Effector memory CD4-positive, alpha-beta T cell (primary cell): ENCODE measurements at regions not wholly inside any gene's neighbourhood (a gene's known extent, or its start where the extent isn't known, plus 50 kb on each side); places are given as distances from the start of the nearest gene placed in this dataset.

Experiments
- DNase-seq, 3 donors: peaks; one replicate each; pipeline ENCODE4 v3.0.0-alpha.2; 2020
- H3K27ac ChIP-seq: 2 replicates; pipeline ENCODE4 v1.7.0; 2013; ENCODE audit warnings: mild to moderate bottlenecking, low read length, moderate library complexity; ENCODE audit not compliant: insufficient read depth, poor library complexity, severe bottlenecking
- H3K27me3 ChIP-seq: replicated peaks from 2 replicates; pipeline ENCODE4 v1.7.0; 2013; ENCODE audit warnings: mild to moderate bottlenecking, low read length; ENCODE audit not compliant: insufficient read depth, control insufficient read depth, poor library complexity, severe bottlenecking
- H3K36me3 ChIP-seq: 2 replicates; pipeline ENCODE4 v1.7.0; 2013; ENCODE audit warnings: mild to moderate bottlenecking, low read length, moderate library complexity; ENCODE audit not compliant: control insufficient read depth, insufficient read depth
- H3K4me1 ChIP-seq: 2 replicates; pipeline ENCODE4 v1.7.0; 2013; ENCODE audit warnings: low read length, mild to moderate bottlenecking; ENCODE audit not compliant: control insufficient read depth, insufficient read depth, poor library complexity, severe bottlenecking
- H3K4me3 ChIP-seq: 2 replicates; pipeline ENCODE4 v1.7.0; 2013; ENCODE audit warnings: low read length, low read depth, mild to moderate bottlenecking; ENCODE audit not compliant: insufficient read depth, poor library complexity, severe bottlenecking
- H3K9me3 ChIP-seq: 2 replicates; pipeline ENCODE4 v1.7.0; 2013; ENCODE audit warnings: mild to moderate bottlenecking, low read length, moderate library complexity; ENCODE audit not compliant: control insufficient read depth

DNA sequence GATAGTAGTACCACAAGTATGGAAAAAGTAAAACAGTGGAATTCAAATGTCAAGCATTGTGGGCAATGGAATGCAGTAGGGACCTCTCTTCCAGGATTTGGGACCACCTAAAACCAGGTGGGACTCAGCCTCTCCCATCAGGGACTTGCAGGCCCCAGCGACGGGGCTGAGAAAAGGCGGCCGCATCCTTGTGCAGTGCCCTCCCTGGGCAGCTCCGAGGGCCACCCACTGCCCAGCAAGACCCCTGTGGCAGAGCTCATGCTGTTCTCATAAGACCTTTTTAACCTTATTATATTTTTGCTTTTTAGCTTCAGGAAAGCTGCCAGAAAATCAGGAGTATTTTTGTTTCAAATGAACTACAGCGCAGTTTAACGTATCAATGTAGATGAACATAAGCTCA is 142.6 kb upstream of the RPS6KA2 start:
- Histone ChIP-seq H3K36me3 (no peaks in the 10 kb centered on the region), H3K4me3 (no peak overlapping the region), H3K27ac (no peak overlapping the region), H3K4me1 (no peaks in the 10 kb centered on the region), H3K27me3 (no peaks in the 10 kb centered on the region), H3K9me3 (no peaks in the 10 kb centered on the region)
- DNase-seq = no peak

DNA sequence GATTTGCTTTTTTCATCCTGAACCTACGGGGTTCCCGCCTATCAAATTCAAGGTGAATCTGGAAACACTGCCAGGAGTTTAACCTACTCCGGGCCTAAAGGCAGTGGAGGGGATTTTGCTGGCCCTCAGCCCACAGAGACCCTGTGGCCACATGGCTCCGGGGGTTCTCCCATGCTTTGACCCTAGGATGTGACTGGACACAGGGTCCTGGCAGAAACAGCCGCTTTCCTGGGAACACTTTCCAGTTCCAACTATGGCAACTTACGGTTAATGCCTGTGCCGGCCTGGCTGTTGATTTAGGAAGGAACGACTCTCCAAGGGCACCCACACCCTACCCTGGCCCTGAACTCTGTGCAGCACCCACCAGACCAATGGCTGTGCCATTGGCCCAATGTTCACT is 141.7 kb upstream of the RPS6KA2 start:
- Histone ChIP-seq H3K4me3 (no peak overlapping the region), H3K27me3 (no peaks in the 10 kb centered on the region), H3K27ac (no peak overlapping the region), H3K4me1 (no peaks in the 10 kb centered on the region), H3K9me3 (no peaks in the 10 kb centered on the region), H3K36me3 (no peaks in the 10 kb centered on the region)
- no peak for DNase-seq

DNA sequence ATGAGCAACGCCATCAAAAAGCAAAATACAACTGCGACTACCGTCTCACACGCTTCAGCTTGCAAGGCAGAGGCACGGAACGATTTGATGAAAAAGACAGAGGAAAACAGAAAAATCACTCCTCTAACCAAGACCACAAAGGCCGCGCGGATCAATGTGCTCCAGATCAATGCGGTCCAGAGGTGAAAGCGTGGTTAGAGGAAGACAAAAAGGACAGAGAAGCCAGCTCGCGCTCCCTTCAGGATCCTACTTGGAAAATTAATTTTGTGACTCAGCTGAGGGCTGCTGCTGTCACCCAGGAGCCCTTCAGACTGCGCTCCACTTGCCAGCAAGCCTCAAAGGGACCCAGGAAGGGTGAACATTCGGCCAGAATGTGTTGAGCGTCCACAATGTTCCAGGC is 140.2 kb upstream of the RPS6KA2 start:
- no peaks in the 10 kb centered on the region for H3K36me3 ChIP-seq
- no peaks in the 10 kb centered on the region for H3K9me3 ChIP-seq
- H3K27me3 ChIP-seq = no peaks in the 10 kb centered on the region
- no peak overlapping the region for H3K27ac ChIP-seq
- no peak overlapping the region for H3K4me3 ChIP-seq
- DNase-seq = no peak
- no peaks in the 10 kb centered on the region for H3K4me1 ChIP-seq

DNA sequence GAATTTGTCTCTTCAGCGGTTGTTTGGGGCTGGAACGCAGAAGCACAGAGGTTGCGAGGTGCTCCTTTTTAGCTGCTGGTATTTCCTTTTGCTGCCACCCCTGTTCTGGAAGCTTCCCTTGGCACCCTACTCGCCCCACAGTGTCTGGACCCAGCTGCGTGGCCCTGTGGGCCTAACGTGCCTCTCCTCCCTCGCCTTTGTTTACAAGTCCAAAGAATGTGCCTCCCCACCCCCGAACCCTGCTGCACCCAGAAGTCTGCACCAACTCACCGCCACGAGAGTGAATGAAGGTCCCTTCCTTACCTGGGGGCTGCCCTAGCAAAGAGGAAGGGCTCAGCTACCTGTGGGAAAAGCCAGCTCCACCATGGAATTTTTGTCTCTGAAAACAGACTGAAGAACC is 139.7 kb upstream of the RPS6KA2 start:
- no peak for DNase-seq
- Histone ChIP-seq H3K36me3 (no peaks in the 10 kb centered on the region), H3K27me3 (no peaks in the 10 kb centered on the region), H3K4me3 (no peak overlapping the region), H3K27ac (no peak overlapping the region), H3K4me1 (no peaks in the 10 kb centered on the region), H3K9me3 (no peaks in the 10 kb centered on the region)

DNA sequence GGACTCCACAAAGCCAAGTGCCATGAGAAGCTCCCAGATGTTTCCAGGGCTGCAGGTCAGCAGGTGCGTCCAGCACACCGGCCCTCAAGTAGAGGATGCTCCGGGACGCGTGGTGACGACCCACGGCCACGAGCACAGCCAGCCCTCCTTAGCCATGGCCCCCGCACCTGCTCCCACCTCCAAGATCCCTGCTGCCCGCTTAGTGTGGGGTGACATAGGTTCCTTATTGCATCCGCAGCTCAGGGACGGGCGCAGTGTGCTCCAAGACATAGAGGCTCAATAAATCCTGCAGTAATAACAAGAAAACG is 138.1 kb upstream of the RPS6KA2 start:
- Histone ChIP-seq H3K27me3 (no peaks in the 10 kb centered on the region), H3K27ac (no peak overlapping the region), H3K4me1 (peaks cover 5% of the 10 kb centered on the region)

DNA sequence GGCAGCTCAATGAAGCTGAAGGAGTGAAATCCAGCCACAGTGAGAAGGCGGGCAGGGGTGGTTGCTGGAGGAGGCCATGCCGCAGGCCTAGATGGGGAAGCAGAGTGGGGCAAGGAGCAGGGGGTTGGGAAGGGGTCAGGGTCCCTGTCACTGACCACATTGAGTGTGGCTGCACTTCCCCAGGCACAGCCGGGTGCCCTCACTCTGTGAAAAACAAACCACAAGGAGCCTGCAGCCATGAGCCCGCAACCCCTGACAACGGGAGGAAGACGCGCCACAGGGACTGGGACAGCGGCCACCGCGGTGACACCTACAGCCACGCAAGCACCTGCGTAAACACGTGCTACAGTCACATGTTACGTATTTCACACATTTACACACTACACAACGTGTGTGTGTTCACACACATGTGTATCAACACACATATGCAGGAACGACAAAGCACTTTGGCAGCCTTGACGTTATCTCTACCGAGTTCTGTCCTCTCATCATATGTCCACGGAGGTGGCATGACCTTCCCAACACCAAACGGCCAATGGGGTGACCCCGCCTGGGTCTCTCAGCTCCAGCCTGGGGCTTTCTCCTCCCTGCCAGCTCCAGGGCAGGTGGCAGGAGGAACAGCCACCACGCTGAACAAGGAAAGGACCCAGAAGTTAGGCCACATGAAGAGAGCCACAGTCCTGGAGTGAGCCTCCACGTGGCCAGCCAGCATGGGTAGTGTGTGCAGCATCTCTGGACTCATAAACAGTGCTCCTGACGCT is 137.6 kb upstream of the RPS6KA2 start:
- Histone ChIP-seq H3K4me1 (peaks cover 9% of the 10 kb centered on the region), H3K9me3 (no peaks in the 10 kb centered on the region), H3K27me3 (no peaks in the 10 kb centered on the region), H3K27ac (no peak overlapping the region), H3K36me3 (no peaks in the 10 kb centered on the region), H3K4me3 (no peak overlapping the region)
- no peak for DNase-seq

More for the DNA sequence above, 138.1 kb upstream of the RPS6KA2 start:
- DNase-seq = no peak
- no peaks in the 10 kb centered on the region for H3K9me3 ChIP-seq
- H3K36me3 ChIP-seq = no peaks in the 10 kb centered on the region
- H3K4me3 ChIP-seq = no peak overlapping the region

DNA sequence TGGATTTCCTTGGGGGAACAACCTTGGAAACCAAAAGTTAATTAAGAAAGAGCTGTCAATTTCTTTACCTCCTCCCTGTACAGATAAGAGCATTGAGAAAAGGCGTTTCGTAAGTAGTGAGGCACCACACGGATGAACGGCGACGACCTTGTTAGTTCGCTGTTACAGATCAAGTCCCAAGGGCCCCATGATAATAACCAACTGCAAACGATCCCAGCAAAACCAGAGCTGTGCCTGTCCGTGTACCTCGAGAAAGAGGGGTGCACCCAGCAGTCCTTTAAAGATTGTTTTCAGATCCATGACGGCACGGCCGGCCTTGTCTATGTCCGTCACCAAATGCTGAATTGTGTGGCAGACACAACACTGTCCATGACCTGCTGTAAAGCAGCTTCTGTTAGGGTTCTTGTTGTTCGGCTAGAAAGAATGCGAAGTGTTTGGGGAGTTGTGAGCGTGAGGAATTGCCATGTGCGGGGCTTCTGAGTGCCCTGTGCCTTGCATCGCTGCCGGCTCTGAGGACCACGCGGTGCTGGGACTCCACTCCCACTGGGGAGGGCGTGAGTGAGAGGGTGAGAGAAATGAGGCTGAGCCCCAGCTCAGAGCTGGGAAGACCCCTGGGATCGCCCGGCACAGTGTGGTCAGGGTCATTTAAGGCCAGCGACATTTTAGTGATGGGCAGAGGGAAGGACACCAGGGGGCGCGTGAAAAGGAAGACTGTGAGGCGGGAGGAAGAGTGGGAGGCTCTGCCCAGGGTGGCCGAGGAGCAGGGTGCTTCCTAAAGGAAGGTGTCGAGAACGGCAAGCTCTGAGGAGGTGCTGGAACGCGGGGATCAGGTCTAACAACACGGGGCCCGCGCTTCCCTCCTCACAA is 136.8 kb upstream of the RPS6KA2 start:
- Histone ChIP-seq H3K4me3 (no peak overlapping the region), H3K4me1 (peaks cover 12% of the 10 kb centered on the region)
- DNase-seq = no peak

DNA sequence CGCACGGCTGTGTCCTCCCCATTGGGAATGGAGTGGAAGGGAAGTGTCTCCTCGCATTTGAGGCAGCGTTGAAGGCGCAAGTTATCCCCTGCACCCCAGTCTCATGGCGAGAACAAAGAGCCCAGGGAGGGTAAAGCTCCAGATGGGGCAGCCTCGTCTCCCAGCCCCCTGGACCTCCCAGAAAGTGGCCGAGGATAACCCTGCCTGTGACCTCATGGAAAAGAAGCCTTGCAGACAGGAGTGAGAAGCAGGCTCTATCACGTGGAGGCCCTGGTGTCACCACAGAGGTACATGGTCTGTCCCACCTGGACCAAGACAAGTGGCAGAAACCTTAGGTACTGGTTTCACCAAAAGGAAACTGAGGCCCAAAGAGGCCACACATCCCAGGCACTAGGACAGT is 134.8 kb upstream of the RPS6KA2 start:
- no peaks in the 10 kb centered on the region for H3K36me3 ChIP-seq
- no peak for DNase-seq
- H3K9me3 ChIP-seq = no peaks in the 10 kb centered on the region

More for the DNA sequence above, 136.8 kb upstream of the RPS6KA2 start:
- no peak overlapping the region for H3K27ac ChIP-seq
- no peaks in the 10 kb centered on the region for H3K9me3 ChIP-seq
- H3K36me3 ChIP-seq = no peaks in the 10 kb centered on the region
- no peaks in the 10 kb centered on the region for H3K27me3 ChIP-seq

DNA sequence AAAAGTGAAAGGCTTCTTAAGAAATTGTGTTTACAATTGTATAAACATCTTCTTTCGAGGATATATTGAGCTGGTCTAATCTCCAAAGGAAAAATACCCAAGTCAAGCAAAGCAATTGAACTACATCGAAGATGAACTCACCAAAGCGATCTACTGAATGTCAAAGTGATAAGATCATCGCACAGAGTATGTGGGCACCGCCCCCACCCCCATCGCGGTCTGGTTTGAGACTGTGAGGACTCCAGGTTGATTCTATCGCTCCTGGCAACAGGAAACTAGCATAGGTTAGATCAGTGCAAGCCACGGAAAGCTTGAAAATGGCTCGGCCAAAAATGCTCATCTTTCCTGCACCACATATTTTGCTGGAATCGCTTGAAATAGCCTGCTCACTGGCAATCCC is 133.2 kb upstream of the RPS6KA2 start:
- Histone ChIP-seq H3K9me3 (no peaks in the 10 kb centered on the region), H3K27ac (no peak overlapping the region), H3K4me1 (peaks cover 13% of the 10 kb centered on the region), H3K36me3 (no peaks in the 10 kb centered on the region), H3K27me3 (no peaks in the 10 kb centered on the region), H3K4me3 (peak overlapping the region; percentile 13)
- DNase-seq = peak; percentile 10 to 45 (median 22)

More for the DNA sequence above, 134.8 kb upstream of the RPS6KA2 start:
- no peak overlapping the region for H3K4me3 ChIP-seq
- no peak overlapping the region for H3K27ac ChIP-seq
- H3K4me1 ChIP-seq = peaks cover 13% of the 10 kb centered on the region
- H3K27me3 ChIP-seq = no peaks in the 10 kb centered on the region

DNA sequence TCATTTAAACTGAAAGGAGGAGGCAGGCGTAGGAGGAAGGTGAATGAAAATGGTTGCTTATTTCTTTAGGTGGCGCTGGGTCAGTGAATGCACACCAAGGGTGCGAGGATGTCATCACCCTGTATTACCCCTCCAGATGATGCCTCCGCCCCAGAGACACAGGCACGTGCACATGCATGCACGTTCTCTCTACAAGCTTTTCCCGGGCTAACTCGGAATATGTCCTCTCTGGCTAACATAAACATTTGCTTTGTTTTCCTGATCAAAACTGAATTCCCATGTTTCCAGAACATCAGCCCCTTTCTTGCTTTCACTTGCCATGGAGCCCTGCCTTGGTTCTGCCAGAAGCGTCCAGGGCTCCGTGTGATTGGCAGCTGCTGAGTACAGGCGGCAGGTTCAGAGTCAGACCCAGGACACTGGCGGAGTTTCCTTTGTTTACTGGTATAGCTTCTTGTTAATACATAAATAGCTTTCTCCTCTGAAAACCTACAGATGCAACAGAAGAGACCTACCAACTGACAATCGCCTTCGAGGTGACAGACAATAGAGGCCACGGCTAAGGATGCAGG is 131.2 kb upstream of the RPS6KA2 start:
- H3K9me3 ChIP-seq = no peaks in the 10 kb centered on the region
- H3K36me3 ChIP-seq = no peaks in the 10 kb centered on the region
- no peaks in the 10 kb centered on the region for H3K27me3 ChIP-seq
- peaks cover 13% of the 10 kb centered on the region for H3K4me1 ChIP-seq
- H3K27ac ChIP-seq = no peak overlapping the region
- no peak for DNase-seq
- H3K4me3 ChIP-seq = no peak overlapping the region
